KMS-11 (cell line): ENCODE measurements at regions not wholly inside any gene's neighbourhood (a gene's known extent, or its start where the extent isn't known, plus 50 kb on each side); places are given as distances from the start of the nearest gene placed in this dataset.

Experiments
- H2AFZ ChIP-seq: fragments of 200-600 bp; sonication (generic); 2 replicates; pipeline ENCODE4 v1.6.1; 2016; ENCODE audit warnings: antibody characterized with exemption, mixed run types, low read depth
- H3K27ac ChIP-seq: fragments of 200-600 bp; sonication (generic); 2 replicates; pipeline ENCODE4 v1.6.1; 2016; ENCODE audit warnings: mild to moderate bottlenecking, mixed run types
- H3K27me3 ChIP-seq: fragments of 200-600 bp; sonication (generic); 2 replicates; pipeline ENCODE4 v1.6.1; 2017; ENCODE audit warnings: mild to moderate bottlenecking, low read depth, mixed run types, moderate library complexity; ENCODE audit not compliant: insufficient read depth
- H3K36me3 ChIP-seq: fragments of 200-600 bp; sonication (generic); 2 replicates; pipeline ENCODE4 v1.6.1; 2017; ENCODE audit warnings: mild to moderate bottlenecking, mixed run types; ENCODE audit not compliant: insufficient read depth
- H3K4me1 ChIP-seq: fragments of 200-600 bp; sonication (generic); 2 replicates; pipeline ENCODE4 v1.6.1; 2016; ENCODE audit warnings: mild to moderate bottlenecking, low read depth, mixed run types; ENCODE audit not compliant: poor library complexity, severe bottlenecking
- H3K4me2 ChIP-seq: fragments of 200-600 bp; sonication (generic); 2 replicates; pipeline ENCODE4 v1.7.0; 2016; ENCODE audit warnings: mild to moderate bottlenecking, mixed run types
- H3K4me3 ChIP-seq: fragments of 200-600 bp; sonication (generic); IDR thresholded peaks from 2 replicates; pipeline ENCODE4 v1.6.1; 2017; ENCODE audit warnings: low read depth, low read length, mixed read lengths; ENCODE audit not compliant: insufficient read depth
- H3K79me2 ChIP-seq: fragments of 200-600 bp; sonication (generic); 2 replicates; pipeline ENCODE4 v1.6.1; 2016; ENCODE audit warnings: low read depth, mixed run types; ENCODE audit not compliant: insufficient read depth
- H3K9ac ChIP-seq: fragments of 200-600 bp; sonication (generic); 2 replicates; pipeline ENCODE4 v1.6.1; 2016; ENCODE audit warnings: mild to moderate bottlenecking, mixed run types
- H4K20me1 ChIP-seq: fragments of 200-600 bp; sonication (generic); 2 replicates; pipeline ENCODE4 v1.6.1; 2016; ENCODE audit warnings: mild to moderate bottlenecking, mixed run types; ENCODE audit not compliant: insufficient read depth
- TF ChIP-seq, protein P1 (sequence below): fragments of 200-600 bp; sonication (generic); conservative IDR thresholded peaks from 2 replicates; pipeline ENCODE4 v1.6.1; 2017; ENCODE audit warnings: low read depth, mild to moderate bottlenecking, antibody characterized with exemption, low read length, moderate library complexity, mixed read lengths

- H3K27ac ChIP-seq = no peak overlapping the region
- no peak overlapping the region for H3K9ac ChIP-seq
- H3K4me1 ChIP-seq = no peaks in the 10 kb centered on the region
- no peaks in the 10 kb centered on the region for H4K20me1 ChIP-seq
- TF ChIP-seq, protein P1, sequence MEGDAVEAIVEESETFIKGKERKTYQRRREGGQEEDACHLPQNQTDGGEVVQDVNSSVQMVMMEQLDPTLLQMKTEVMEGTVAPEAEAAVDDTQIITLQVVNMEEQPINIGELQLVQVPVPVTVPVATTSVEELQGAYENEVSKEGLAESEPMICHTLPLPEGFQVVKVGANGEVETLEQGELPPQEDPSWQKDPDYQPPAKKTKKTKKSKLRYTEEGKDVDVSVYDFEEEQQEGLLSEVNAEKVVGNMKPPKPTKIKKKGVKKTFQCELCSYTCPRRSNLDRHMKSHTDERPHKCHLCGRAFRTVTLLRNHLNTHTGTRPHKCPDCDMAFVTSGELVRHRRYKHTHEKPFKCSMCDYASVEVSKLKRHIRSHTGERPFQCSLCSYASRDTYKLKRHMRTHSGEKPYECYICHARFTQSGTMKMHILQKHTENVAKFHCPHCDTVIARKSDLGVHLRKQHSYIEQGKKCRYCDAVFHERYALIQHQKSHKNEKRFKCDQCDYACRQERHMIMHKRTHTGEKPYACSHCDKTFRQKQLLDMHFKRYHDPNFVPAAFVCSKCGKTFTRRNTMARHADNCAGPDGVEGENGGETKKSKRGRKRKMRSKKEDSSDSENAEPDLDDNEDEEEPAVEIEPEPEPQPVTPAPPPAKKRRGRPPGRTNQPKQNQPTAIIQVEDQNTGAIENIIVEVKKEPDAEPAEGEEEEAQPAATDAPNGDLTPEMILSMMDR = no peak
- H3K4me2 ChIP-seq = no peak overlapping the region
- no peaks in the 10 kb centered on the region for H3K27me3 ChIP-seq
- no peaks in the 10 kb centered on the region for H3K36me3 ChIP-seq
- no peaks in the 10 kb centered on the region for H3K79me2 ChIP-seq
- H3K4me3 ChIP-seq = no peak overlapping the region
- H2AFZ ChIP-seq = no peak overlapping the region
Measured at GRCh38 chr2:183349091-183349490, 224.8 kb downstream of the NUP35 start.

DNA sequence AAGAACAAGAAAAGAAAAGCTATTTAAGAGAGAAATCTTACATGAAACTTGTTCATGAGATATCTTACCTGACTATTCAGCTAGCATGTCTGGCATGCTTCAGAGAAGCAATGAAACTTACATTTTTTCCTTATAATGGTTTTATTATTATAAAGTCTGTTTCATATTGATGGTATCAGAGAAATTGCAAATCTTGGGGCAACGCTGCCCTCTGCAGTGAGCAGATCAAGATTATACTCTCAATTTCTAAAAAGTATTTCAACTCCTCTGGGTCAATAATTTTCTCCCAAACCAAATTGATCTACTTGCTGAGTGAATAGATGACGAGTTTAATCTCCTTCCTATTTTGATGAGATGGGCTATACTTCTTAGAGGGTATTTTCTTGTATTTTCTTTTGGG, 235.6 kb downstream of the NUP35 start:
- Histone ChIP-seq H3K4me2 (no peak overlapping the region), H3K4me1 (no peaks in the 10 kb centered on the region), H3K9ac (no peak overlapping the region), H4K20me1 (no peaks in the 10 kb centered on the region), H3K4me3 (no peak overlapping the region), H3K27me3 (no peaks in the 10 kb centered on the region), H3K27ac (no peak overlapping the region), H3K36me3 (no peaks in the 10 kb centered on the region), H3K79me2 (no peaks in the 10 kb centered on the region), H2AFZ (no peak overlapping the region)
- TF ChIP-seq, protein P1 = no peak; the same call in 1 of the 2 replicates

DNA sequence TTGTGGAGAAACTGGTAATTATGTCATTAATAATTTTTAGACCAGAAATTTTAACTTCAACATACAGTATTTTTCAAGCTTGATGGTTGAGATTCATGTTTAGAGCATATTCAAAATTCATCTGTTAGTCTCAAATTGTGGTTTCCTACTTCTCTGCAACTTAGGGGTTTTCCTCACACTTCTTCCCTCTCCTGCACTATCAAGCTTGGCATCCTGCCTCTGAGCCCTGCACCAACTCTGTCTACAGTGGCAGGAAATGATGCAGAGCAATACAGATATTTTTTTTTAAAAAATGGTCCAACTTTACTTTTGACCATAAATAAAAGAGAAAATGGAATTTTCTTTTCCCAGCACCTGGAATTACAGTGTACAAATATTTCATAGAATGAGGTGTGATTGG, 247.3 kb downstream of the NUP35 start:
- H3K27ac ChIP-seq = no peak overlapping the region
- no peak overlapping the region for H2AFZ ChIP-seq
- peaks cover 3% of the 10 kb centered on the region for H3K4me1 ChIP-seq
- H3K4me2 ChIP-seq = no peak overlapping the region
- H4K20me1 ChIP-seq = no peaks in the 10 kb centered on the region
- no peaks in the 10 kb centered on the region for H3K79me2 ChIP-seq
- TF ChIP-seq, protein P1 = no peak
- H3K9ac ChIP-seq = no peak overlapping the region
- H3K36me3 ChIP-seq = no peaks in the 10 kb centered on the region
- H3K27me3 ChIP-seq = no peaks in the 10 kb centered on the region
- H3K4me3 ChIP-seq = no peak overlapping the region

DNA sequence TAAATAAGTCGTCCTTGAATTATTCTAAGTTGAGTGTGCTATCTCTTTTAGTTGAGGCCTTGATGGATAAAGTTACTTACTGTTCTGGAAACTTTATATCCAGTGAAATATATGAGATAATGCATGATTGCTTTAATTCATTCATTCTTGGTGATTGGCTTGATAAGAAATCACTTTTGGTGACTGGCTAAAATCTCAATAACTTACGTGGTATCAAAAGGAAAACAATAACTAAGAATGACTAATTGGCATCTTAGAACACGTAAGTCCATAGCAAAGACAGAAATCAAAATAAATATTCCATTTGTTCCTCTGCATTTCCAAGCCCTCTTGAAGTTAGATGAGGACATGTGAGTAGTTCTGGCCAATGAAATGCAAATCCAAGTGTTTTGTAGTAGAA, 251.6 kb downstream of the NUP35 start:
- H3K27me3 ChIP-seq = no peaks in the 10 kb centered on the region
- H3K36me3 ChIP-seq = no peaks in the 10 kb centered on the region
- H3K27ac ChIP-seq = no peak overlapping the region
- no peak overlapping the region for H2AFZ ChIP-seq
- H4K20me1 ChIP-seq = no peaks in the 10 kb centered on the region
- H3K4me1 ChIP-seq = peaks cover 3% of the 10 kb centered on the region
- no peak overlapping the region for H3K4me3 ChIP-seq
- no peak overlapping the region for H3K4me2 ChIP-seq
- H3K9ac ChIP-seq = no peak overlapping the region
- H3K79me2 ChIP-seq = no peaks in the 10 kb centered on the region
- TF ChIP-seq, protein P1 = no peak

DNA sequence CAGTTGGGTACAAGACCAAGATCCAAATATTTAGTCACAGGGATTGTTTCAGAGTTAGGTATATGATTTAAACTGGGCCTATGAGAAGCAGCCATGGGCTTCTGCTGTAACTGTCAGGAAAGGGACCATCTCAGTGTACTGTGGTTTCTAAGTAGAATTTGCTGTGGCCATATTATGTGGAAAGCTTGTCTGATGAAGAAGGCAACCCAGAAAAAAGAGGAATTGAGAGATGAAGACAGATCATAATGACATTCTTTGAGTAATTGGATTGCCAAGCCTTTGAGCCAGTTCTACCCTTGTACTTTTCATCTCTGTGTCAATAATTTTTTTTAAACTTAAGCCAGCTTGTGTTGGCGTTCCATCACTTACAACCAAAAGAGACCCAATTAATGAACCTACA, 259.6 kb downstream of the NUP35 start:
- TF ChIP-seq, protein P1 = no peak
- no peak overlapping the region for H3K27ac ChIP-seq
- H3K9ac ChIP-seq = no peak overlapping the region

More for the DNA sequence above, 259.6 kb downstream of the NUP35 start:
- H3K79me2 ChIP-seq = no peaks in the 10 kb centered on the region
- H3K4me3 ChIP-seq = no peak overlapping the region
- no peak overlapping the region for H3K4me2 ChIP-seq
- no peaks in the 10 kb centered on the region for H4K20me1 ChIP-seq
- H3K4me1 ChIP-seq = no peaks in the 10 kb centered on the region
- H2AFZ ChIP-seq = no peak overlapping the region
- no peaks in the 10 kb centered on the region for H3K36me3 ChIP-seq
- H3K27me3 ChIP-seq = no peaks in the 10 kb centered on the region
